VCaP (cell line): ENCODE measurements at regions not wholly inside any gene's neighbourhood (a gene's known extent, or its start where the extent isn't known, plus 50 kb on each side); places are given as distances from the start of the nearest gene placed in this dataset.

Experiments used
- H3K27ac ChIP-seq: fragments of 450-650 bp; 2 replicates; pipeline ENCODE4 v1.5.1; 2017
- TF ChIP-seq, protein P1 (sequence below): fragments of 450-650 bp; conservative IDR thresholded peaks from 2 replicates; pipeline ENCODE4 v1.5.1; 2017; ENCODE audit warnings: mild to moderate bottlenecking, moderate library complexity

DNA sequence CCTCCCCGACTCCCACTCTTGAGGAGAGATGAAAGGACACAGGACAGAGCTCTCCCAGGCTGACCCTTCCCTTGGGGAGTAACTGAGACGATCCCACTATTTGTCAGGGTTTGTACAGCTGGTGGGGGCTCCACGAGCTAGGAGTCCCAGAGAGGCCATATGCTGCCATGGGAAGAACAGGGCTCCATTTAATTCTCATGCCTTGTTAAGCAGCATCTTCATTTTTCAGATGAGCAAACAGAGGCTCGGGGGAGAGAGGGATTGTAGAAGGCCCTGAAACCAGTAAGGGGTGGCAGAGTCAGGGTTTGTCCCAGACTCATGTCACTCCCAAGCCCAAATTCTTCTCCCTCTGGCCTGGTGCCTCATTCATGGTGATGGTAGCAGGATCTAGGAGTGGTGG, 176.4 kb downstream of the NSG2 start:
- TF ChIP-seq, protein P1, sequence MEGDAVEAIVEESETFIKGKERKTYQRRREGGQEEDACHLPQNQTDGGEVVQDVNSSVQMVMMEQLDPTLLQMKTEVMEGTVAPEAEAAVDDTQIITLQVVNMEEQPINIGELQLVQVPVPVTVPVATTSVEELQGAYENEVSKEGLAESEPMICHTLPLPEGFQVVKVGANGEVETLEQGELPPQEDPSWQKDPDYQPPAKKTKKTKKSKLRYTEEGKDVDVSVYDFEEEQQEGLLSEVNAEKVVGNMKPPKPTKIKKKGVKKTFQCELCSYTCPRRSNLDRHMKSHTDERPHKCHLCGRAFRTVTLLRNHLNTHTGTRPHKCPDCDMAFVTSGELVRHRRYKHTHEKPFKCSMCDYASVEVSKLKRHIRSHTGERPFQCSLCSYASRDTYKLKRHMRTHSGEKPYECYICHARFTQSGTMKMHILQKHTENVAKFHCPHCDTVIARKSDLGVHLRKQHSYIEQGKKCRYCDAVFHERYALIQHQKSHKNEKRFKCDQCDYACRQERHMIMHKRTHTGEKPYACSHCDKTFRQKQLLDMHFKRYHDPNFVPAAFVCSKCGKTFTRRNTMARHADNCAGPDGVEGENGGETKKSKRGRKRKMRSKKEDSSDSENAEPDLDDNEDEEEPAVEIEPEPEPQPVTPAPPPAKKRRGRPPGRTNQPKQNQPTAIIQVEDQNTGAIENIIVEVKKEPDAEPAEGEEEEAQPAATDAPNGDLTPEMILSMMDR = no peak
- no peak overlapping the region for H3K27ac ChIP-seq

- no peak overlapping the region for H3K27ac ChIP-seq
- TF ChIP-seq, protein P1 = no peak
These were observed 177.4 kb downstream of the NSG2 start for GRCh38 chr5:174222891-174223290.

GRCh38 chr5:174223355-174223754, 177.8 kb downstream of the NSG2 start:
- TF ChIP-seq, protein P1 = no peak
- H3K27ac ChIP-seq = no peak overlapping the region

- TF ChIP-seq, protein P1 = no peak
- H3K27ac ChIP-seq = no peak overlapping the region
These were observed 183.6 kb downstream of the NSG2 start for GRCh38 chr5:174229068-174229467.

DNA sequence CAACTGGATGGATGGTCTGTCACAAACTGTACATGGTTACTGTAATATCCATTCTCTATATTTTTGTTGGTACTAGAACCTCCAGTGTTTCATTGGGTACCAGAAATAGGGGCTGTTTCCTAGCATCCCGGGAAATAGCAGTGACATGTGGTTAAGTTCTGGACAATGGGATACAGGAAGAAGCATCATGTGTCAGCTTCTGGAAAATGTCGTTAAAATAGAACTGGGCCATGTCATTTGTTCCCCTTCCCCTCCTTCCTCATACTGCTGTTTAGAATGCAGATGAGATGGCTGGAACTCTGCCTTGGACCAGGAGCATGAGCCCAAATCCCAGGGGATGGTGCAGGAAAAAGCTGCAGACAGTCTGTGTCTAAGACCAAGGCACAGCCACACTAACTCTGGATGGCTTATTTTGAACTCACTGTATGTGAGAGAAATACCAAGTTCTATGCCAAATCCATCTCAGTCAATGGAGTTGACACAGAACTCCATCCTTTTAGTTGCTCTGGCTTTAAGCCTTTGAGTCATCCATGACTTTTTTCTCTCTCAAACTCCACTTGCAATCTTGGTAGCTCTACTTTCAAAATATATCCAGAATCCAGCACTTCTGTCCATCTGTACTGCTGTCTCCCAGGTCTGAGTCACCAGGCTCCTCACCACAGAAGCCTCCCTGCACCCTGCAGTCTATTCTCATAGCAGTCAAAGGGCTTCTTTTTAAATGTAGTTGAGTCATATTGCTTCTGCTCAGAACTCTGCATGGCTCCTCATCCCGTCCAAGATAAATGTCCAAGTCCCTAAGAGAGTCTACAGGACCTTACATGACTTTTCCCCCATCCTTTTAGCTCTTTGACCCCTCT, 184.2 kb downstream of the NSG2 start:
- TF ChIP-seq, protein P1 = no peak
- no peak overlapping the region for H3K27ac ChIP-seq

- TF ChIP-seq, protein P1 = no peak
- H3K27ac ChIP-seq = no peak overlapping the region
These were observed 186.5 kb downstream of the NSG2 start for GRCh38 chr5:174231956-174232487.

DNA sequence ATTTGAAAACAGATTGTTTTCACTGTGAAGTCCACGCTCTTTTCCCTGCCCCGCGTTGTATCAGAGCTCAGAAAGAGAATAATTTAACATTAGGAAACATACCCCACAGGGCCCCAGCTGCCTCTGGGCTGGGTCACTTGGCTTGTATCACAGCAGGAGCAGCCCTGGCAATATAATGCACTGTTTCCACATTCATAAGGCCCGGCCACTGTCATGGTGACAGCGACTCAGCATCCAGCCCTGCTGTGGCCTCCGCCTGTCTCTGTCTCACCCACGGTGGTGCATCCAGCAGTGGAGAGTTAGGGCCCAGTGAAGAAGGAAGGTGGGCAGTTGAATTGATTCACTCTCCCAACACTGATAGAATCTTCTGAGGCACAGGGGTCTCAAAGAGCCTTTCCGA, 188.9 kb downstream of the NSG2 start:
- no peak overlapping the region for H3K27ac ChIP-seq
- TF ChIP-seq, protein P1 = no peak
